GM12875 (cell line): ENCODE measurements at regions not wholly inside any gene's neighbourhood (a gene's known extent, or its start where the extent isn't known, plus 50 kb on each side); places are given as distances from the start of the nearest gene placed in this dataset.

Experiments
- H3K4me3 ChIP-seq: one replicate; pipeline ENCODE4 v1.5.1; 2011; ENCODE audit warnings: low read depth, low read length, control low read depth
- CTCF ChIP-seq: IDR thresholded peaks from 2 replicates; pipeline ENCODE4 v1.5.1; 2011; ENCODE audit warnings: low read depth, mild to moderate bottlenecking, control low read depth, inconsistent platforms, low read length, moderate library complexity, borderline replicate concordance; ENCODE audit not compliant: insufficient read depth

- TF ChIP-seq CTCF, result no peak
- H3K4me3 ChIP-seq, result no peak overlapping the region
Measured at GRCh38 chr9:79173932-79174331, 397.8 kb upstream of the TLE4 start.

- no peak for TF ChIP-seq CTCF
- H3K4me3 ChIP-seq, result no peak overlapping the region
Measured at GRCh38 chr9:79176014-79176697, 395.6 kb upstream of the TLE4 start.

- H3K4me3 ChIP-seq, result no peak overlapping the region
- TF ChIP-seq CTCF, result no peak
Measured at GRCh38 chr9:79184831-79185230, 386.9 kb upstream of the TLE4 start.

GRCh38 chr9:79185866-79186265 is 385.9 kb upstream of the TLE4 start:
- no peak for TF ChIP-seq CTCF
- H3K4me3 ChIP-seq, result no peak overlapping the region

- no peak overlapping the region for H3K4me3 ChIP-seq
- TF ChIP-seq CTCF, result no peak
Measured at GRCh38 chr9:79189511-79189924, 382.2 kb upstream of the TLE4 start.

GRCh38 chr9:79193001-79193400 is 378.8 kb upstream of the TLE4 start:
- TF ChIP-seq CTCF, result no peak
- no peak overlapping the region for H3K4me3 ChIP-seq

GRCh38 chr9:79193501-79194223 is 378.1 kb upstream of the TLE4 start:
- no peak for TF ChIP-seq CTCF
- no peak overlapping the region for H3K4me3 ChIP-seq
